ENCODE measurements at regions not wholly inside any gene's neighbourhood (a gene's known extent, or its start where the extent isn't known, plus 50 kb on each side); places are given as distances from the start of the nearest gene placed in this dataset.

- DNase-seq (ENCODE audit: low spot score), result no peak
Measured at GRCh38 chr3:174651951-174652350, 207.2 kb upstream of the NAALADL2 start.

DNA sequence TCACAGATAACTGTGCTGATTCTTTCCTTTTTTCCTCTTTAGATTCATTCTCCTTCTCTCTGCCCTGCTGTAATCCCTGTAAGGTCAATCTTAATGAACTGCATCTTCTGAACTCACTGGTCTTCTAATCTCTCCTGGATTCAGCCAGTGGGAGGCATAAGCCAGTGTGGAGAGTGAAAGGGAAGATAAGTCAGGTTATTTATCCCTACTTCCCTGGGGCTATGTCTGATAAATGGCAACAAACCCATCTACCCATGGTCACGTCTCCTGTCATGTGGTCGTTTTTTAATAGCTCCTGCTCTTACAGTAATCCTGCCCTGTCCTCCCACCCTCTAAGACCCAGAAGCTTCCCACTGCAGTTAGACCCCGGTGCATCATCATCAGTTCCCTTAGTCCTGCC, 199.6 kb upstream of the NAALADL2 start:
- DNase-seq (ENCODE audit: low spot score), result no peak

DNA sequence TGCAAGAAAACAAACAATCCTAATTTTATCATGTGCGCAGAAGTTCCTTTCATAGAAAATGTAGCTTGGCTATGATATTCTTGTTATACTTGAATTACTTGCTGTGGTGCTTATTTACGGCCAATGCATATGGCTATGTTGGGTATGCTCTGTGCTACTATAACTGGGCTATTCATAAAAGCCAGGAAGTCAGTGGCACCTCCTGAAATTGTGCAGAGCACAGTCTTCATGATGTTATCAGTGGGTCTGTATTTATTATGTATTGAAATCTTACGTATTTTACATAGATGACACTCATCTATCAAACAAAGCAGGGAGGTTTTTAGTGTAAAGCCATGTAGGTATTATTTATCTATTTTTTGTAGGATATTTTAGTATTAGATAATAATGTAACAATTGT, 196.5 kb upstream of the NAALADL2 start:
- DNase-seq (ENCODE audit: low spot score), result no peak

GRCh38 chr3:174667386-174667785, 191.7 kb upstream of the NAALADL2 start:
- no peak for DNase-seq (ENCODE audit: low spot score)

DNA sequence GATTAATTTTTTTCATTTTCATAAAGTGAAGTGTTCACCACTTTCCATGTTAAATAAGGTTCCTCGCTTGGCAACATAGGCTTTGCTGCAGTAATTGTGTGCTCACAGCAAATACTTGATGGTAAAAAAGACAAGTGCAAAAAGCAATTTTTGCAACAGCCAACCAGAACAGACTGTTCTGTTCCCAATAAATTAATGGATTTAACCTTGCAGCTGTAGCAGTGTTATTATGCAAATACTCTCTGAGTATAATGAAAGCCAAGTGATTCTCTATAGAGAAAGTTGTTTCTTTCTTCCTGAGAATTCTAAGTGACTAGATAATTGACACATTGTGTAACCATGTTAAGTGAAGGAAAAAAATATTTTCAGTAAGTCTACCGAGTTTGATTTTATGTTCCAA, 183.7 kb upstream of the NAALADL2 start:
- no peak for DNase-seq (ENCODE audit: low spot score)

DNA sequence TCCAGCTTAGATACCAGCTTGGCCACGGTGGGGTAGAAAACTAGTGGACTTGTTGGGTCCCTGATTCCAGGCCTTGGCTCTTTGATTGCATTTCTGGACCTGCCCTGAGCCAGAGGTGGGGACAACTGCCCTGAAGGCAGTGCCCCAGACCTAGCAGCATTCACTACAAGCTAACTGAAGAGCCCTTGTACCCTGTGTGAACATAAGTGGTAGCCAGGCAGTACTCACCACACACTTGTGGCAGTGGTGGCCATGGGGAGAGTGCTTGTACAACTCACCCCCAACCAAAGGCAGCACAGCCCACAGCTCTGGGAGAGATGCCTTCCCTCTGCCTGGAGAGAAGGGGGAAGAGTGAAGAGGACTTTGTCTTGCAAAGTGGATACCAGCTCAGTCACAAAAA, 177.3 kb upstream of the NAALADL2 start:
- no peak for DNase-seq (ENCODE audit: low spot score)

DNA sequence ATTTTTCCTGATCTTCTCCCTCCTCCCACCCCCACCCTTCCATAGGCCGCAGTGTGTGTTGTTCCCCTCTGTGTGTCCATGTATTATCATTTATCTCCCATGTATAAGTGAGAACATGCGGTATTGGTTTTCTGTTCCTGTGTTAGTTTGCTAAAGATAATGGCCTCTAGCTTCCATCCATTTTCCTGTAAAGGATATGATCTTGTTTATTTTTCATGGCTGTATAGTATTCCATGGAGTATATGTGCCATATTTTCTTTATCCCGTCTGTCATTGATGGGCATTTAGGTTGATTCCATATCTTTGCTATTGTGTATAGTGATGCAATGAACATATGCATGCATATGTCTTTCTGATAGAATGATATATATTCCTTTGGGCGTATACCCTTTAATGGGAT, 173.3 kb upstream of the NAALADL2 start:
- no peak for DNase-seq (ENCODE audit: low spot score)

- no peak for DNase-seq (ENCODE audit: low spot score)
Measured at GRCh38 chr3:174697310-174697709, 161.8 kb upstream of the NAALADL2 start.

DNA sequence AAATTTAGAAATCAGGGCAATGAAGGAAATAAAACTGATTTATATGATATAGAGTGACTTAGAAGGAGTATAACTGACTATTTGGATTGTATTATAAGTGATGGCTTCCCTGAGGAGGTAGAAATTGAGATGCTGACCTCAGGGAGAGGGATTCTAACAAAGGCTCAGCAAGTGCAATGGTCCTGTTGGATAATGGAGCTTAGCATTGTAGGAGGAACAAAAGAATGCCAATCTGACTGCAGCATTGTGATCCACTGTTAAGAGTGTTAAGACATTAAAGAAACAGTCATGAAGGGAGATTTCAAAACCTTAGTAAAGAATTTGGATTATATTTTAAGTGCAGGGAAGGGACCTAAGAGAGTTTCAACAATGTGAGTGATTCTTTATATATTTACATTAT, 158.4 kb upstream of the NAALADL2 start:
- DNase-seq (ENCODE audit: low spot score), result no peak

- no peak for DNase-seq (ENCODE audit: low spot score)
Measured at GRCh38 chr3:174710612-174711011, 148.5 kb upstream of the NAALADL2 start.

DNA sequence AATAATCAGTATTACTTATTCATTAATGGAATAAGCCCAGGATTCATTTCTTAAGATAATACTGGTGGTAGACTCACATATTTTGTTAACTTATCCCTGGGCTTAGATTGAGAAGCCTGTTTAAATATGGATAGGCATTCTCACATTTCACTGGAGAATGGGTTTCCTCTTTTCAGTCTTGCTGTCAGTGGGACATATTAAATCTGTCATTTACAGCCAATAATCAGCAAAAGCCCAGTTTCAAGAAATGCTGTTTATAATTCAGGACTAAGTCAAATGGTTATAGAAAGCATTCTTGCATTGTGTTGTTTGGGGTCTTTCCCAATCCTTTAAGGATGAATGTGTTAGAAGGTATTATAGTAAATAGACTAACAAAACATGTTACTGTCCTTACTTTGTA, 143.7 kb upstream of the NAALADL2 start:
- DNase-seq (ENCODE audit: low spot score), result no peak

GRCh38 chr3:174716956-174717505, 142.1 kb upstream of the NAALADL2 start:
- DNase-seq (ENCODE audit: low spot score), result no peak

DNA sequence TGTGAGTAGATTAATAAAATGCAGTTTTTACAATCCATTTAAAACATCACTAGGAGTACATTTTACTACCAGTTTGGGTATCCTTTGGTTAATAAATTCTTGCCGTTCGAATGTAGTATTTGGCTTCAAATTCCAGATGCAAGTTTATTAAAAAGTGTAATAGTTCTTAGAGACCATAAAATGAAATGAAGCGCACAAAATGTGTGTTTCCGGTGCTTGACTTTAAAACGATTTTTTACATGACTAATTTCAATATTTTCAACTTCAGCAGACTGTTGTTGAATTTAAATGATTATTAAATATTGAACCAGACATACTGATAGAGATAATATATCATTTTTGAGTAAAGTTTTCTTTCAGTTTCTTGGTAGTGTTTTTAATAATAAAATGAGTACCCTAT, 138.4 kb upstream of the NAALADL2 start:
- no peak for DNase-seq (ENCODE audit: low spot score)

DNA sequence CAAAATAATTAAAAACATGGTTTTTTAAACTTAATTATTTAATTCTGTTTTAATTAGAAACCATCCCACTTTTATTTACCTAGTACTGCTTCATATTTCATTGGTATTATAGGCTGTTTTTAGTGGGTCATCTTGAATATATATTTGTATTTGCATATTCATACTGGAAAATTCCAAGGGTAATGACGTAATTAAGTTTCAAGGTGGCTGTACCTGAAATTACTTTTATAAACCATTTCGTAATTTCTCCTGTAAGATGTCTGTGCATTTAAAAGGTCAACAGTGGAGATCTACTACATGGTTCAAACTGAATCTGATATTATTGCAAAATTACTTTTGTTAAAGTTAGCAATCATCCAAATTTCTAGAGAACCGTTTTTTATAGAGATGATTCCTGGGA, 133.8 kb upstream of the NAALADL2 start:
- no peak for DNase-seq (ENCODE audit: low spot score)

DNA sequence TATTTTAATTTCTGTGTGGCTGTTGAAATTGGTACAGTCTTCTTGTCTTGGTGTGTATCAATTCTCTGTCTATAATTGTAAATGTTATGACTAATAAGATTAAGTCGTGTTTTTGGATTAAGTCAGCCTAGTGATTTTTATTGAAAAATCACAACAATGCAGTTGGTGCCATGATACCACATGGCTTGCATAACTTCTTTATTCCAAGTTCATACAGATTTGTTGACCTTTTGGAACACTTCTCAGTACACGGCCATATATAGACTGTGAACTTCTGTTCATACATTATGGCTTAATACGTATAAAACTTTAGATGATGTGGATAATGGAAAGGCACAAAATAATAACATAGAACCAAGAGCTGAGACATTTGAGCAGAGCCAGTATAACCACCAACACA, 121.2 kb upstream of the NAALADL2 start:
- DNase-seq (ENCODE audit: low spot score), result no peak

GRCh38 chr3:174749143-174749542, 110.0 kb upstream of the NAALADL2 start:
- DNase-seq (ENCODE audit: low spot score), result no peak

GRCh38 chr3:174755833-174756829, 103.0 kb upstream of the NAALADL2 start:
- DNase-seq (ENCODE audit: low spot score), result no peak

- no peak for DNase-seq (ENCODE audit: low spot score)
Measured at GRCh38 chr3:174758943-174759342, 100.2 kb upstream of the NAALADL2 start.

DNA sequence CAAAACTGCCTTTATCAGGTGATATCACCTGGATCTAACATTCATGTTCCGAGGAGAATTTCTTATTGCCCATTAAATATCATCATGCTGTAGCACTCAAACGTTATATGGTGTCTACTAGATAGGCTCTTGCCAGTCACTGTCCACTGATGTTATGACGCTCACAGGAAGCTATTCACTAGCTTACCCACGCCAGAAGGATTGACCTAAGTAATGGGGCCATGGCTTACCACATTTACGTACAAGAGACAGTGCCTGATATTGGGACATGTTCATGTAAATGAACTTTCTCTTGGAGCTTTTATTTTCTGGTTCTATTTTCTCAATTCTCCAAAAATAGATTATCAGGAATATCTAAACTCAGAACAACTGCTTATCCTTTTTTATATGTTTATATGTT, 91.7 kb upstream of the NAALADL2 start:
- DNase-seq (ENCODE audit: low spot score), result no peak

DNA sequence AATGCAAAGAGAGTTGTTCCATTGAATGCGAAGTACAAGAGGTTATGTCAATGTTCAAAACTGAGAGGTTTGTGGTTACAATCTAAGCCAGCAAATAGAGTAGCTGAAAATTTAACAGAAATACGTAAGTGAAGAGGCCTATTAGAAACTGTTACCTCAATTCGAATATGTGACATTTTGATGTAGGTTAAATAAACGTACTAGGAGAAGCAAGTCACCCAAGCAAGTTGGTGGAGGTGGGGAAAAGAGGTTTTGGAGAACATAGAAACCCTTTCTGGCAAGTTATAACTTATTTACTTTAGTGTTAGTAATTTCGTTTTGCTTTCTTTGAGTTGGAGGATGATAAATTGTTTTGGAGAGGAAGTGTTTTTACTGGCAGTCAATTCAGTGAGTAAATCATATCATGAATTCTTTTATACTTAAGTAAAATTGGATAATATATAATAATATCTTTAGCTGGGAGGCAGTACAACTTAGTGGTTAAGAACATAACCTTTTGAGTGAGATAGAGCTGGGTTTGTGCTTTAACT, 91.2 kb upstream of the NAALADL2 start:
- DNase-seq (ENCODE audit: low spot score), result no peak

GRCh38 chr3:174769171-174769570, 90.0 kb upstream of the NAALADL2 start:
- DNase-seq (ENCODE audit: low spot score), result no peak

DNA sequence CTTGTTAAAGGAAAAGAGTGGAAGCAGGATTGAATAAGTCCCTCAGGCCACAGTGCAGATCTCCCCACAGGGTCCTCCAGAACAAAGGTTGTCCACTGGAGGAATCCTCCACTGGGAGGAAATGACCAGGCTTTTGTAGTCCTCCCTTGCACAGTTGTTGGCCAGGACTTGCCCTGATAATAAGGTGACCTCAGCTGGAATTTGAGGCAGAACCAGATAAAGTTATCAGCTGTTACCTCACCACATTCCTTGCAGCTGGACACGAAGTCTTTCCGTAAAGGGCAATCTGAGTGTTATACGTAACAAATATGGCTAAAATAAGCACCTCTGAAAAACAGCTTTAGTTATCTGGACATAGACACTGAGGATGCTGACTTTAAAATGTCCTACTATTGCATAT, 83.5 kb upstream of the NAALADL2 start:
- no peak for DNase-seq (ENCODE audit: low spot score)

DNA sequence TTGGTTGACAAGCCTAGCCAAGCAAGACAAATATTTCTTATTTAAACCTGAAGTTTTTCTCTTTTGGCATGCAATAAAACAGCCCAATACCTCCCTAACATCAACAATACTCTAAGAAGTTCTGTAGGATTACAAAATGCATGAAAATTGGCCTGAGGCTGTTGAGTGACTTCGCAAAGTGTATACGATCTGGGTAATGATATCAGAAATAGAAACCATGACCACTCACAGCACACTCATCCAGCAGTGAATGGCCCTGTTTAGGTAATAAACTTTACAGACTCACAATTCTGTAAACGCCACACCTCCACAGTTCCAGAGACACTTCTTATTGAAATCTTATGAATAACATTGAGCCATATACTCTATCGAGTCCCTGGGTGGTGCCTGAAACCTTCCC, 83.0 kb upstream of the NAALADL2 start:
- DNase-seq (ENCODE audit: low spot score), result no peak
